Nephron progenitor cell (in vitro differentiated cells): ENCODE measurements at regions not wholly inside any gene's neighbourhood (a gene's known extent, or its start where the extent isn't known, plus 50 kb on each side); places are given as distances from the start of the nearest gene placed in this dataset.

Experiments used
- DNase-seq: peaks from one replicate; pipeline ENCODE4 v3.0.0; 2021
- H3K27ac Mint-ChIP-seq: 2 replicates; pipeline ENCODE4 v1.8.0; 2021; ENCODE audit warnings: mild to moderate bottlenecking, moderate library complexity, mixed read lengths
- H3K27me3 Mint-ChIP-seq: 2 replicates; pipeline ENCODE4 v1.8.0; 2021; ENCODE audit warnings: mild to moderate bottlenecking, low read depth, mixed read lengths; ENCODE audit not compliant: poor library complexity
- H3K36me3 Mint-ChIP-seq: 2 replicates; pipeline ENCODE4 v1.8.0; 2021; ENCODE audit warnings: low read depth, mixed read lengths
- H3K4me1 Mint-ChIP-seq: 2 replicates; pipeline ENCODE4 v1.8.0; 2021; ENCODE audit warnings: mixed read lengths
- H3K4me3 Mint-ChIP-seq: 2 replicates; pipeline ENCODE4 v1.8.0; 2021; ENCODE audit warnings: mild to moderate bottlenecking, moderate library complexity, mixed read lengths
- H3K9me3 Mint-ChIP-seq: 2 replicates; pipeline ENCODE4 v1.8.0; 2021; ENCODE audit warnings: mild to moderate bottlenecking, moderate library complexity, mixed read lengths
- TF ChIP-seq, protein P1 (sequence below): fragments of 200-600 bp; sonication (generic); IDR thresholded peaks from 2 replicates; pipeline ENCODE4 v1.5.0; 2021; ENCODE audit warnings: antibody characterized with exemption

DNA sequence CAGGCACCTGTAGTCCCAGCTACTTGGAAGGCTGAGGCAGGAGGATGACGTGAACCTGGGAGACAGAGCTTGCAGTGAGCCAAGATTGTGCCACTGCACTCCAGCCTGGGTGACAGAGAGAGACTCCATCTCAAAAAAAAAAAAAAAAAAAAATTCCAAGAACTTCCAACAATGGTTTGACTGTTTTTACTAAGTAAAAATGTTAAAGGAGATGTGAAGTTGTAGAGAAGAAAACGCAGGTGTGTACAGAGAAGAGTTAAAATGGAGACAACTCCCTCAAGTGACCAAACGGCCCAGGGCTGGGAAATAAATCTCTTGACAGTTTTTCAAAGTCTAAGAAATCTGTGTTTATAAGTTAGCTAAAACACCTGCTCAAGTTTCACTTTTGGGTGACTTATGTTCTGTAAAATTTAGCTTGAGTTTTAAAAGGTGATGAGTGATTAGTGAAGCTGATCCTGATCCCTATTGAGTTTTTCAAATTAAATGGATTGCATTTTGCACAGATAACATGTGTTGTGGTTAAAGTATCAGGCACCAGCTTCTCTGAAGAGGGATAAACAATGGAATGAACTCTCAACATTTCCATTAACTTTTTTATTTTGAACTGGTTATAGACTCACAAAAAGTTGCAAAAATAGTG lies 255.2 kb upstream of the CD180 start:
- H3K36me3 Mint-ChIP-seq: peaks cover 16% of the 10 kb centered on the region
- peaks cover 25% of the 10 kb centered on the region for H3K9me3 Mint-ChIP-seq
- TF ChIP-seq, protein P1, sequence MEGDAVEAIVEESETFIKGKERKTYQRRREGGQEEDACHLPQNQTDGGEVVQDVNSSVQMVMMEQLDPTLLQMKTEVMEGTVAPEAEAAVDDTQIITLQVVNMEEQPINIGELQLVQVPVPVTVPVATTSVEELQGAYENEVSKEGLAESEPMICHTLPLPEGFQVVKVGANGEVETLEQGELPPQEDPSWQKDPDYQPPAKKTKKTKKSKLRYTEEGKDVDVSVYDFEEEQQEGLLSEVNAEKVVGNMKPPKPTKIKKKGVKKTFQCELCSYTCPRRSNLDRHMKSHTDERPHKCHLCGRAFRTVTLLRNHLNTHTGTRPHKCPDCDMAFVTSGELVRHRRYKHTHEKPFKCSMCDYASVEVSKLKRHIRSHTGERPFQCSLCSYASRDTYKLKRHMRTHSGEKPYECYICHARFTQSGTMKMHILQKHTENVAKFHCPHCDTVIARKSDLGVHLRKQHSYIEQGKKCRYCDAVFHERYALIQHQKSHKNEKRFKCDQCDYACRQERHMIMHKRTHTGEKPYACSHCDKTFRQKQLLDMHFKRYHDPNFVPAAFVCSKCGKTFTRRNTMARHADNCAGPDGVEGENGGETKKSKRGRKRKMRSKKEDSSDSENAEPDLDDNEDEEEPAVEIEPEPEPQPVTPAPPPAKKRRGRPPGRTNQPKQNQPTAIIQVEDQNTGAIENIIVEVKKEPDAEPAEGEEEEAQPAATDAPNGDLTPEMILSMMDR: no peak
- H3K4me3 Mint-ChIP-seq: peak overlapping the region; percentile 37
- peaks cover 32% of the 10 kb centered on the region for H3K4me1 Mint-ChIP-seq
- no peak overlapping the region for H3K27ac Mint-ChIP-seq
- no peak for DNase-seq
- H3K27me3 Mint-ChIP-seq: no peaks in the 10 kb centered on the region

DNA sequence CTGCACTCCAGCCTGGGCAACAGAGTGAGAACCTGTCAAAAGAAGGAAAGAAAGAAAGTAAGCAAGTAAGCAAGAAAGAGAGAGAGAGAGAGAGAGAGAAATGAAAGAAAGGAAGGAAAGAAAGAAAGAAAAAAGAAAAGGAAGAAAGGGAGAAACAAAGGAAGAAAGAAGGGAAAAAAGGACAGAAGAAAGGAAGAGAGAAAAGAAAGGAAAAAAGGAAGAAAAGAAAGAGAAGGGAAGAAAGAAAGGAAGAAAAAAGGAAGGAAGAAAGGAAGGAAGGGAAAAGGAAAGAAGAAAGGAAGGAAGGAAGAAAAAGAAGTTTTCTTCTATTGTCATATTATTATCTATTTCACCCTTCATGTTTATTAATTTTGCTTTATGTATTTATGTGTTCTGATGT lies 251.1 kb upstream of the CD180 start:
- H3K9me3 Mint-ChIP-seq: peaks cover 55% of the 10 kb centered on the region
- DNase-seq: no peak
- no peaks in the 10 kb centered on the region for H3K27me3 Mint-ChIP-seq

DNA sequence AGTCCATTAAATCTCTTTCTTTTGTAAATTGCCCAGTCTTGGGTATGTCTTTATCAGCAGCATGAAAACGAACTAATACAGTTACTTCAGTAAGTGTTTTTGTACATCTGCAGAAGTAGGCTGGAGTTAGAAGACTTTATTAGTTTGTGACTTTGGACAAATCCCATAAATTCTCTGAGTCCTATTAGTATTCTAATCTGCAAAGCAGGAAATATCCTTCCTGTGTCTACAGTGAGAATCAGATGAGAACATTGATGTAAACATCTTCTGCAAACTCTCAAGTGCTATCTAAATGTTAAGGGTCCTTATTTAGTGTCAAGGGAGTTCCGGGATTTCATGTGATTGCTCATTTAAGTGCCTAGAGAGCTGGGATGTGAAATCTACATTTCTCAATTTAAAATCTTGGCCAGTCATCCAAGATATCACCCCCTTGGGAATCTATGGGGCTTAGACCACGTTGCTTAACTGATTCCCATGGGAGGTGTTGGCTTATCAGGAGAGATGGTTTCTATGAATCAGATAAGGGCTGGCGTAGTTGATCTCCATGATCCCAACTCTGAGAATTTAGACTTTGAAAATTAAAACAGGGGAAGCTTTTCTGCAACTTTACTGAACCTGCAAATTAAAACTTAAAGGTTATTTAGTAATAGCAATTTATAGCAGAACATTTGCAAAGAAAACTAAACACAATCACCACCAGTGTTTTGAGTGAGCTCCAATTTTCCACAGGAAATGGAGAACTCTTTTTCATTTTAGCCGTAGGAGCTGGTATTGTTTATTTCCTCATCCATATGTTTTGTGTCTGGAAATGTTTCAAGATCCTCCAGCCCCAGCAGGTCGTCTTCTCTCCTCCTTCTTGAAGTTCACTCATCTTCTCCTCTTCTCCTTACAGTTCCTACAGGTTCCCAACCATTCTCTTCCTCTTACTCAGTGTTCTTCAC lies 241.6 kb upstream of the CD180 start:
- H3K36me3 Mint-ChIP-seq: peaks cover 9% of the 10 kb centered on the region

More for the DNA sequence above, 251.1 kb upstream of the CD180 start:
- Mint-ChIP-seq H3K27ac (no peak overlapping the region), H3K36me3 (peaks cover 35% of the 10 kb centered on the region), H3K4me1 (peaks cover 32% of the 10 kb centered on the region), H3K4me3 (no peak overlapping the region)
- TF ChIP-seq, protein P1: no peak

DNA sequence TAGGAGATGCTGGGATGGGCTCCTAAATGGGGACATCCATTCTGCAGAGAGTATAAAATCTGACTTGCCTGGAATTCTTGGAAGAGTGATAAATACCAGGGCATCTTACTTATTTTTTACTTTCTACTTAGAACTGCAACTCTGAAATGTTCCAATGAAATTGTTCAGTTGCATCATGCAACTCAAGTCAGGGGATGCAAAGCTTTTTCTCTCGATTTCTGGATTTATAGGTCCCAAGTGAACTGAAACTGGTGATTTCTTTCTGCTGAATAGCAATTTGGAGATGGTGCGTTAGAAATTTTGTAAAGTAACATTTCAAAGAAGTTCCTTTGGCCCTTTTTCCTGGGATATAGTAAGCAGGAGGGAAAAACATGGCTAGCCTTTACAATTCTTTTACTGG lies 238.4 kb upstream of the CD180 start:
- Mint-ChIP-seq H3K27ac (no peak overlapping the region), H3K27me3 (no peaks in the 10 kb centered on the region), H3K36me3 (peaks cover 9% of the 10 kb centered on the region), H3K9me3 (peaks cover 32% of the 10 kb centered on the region), H3K4me1 (peaks cover 18% of the 10 kb centered on the region), H3K4me3 (no peak overlapping the region)
- TF ChIP-seq, protein P1: no peak
- no peak for DNase-seq

More for the DNA sequence above, 241.6 kb upstream of the CD180 start:
- Mint-ChIP-seq H3K27ac (no peak overlapping the region), H3K9me3 (peaks cover 27% of the 10 kb centered on the region), H3K27me3 (no peaks in the 10 kb centered on the region), H3K4me3 (no peak overlapping the region), H3K4me1 (peaks cover 18% of the 10 kb centered on the region)
- TF ChIP-seq, protein P1: no peak
- no peak for DNase-seq

DNA sequence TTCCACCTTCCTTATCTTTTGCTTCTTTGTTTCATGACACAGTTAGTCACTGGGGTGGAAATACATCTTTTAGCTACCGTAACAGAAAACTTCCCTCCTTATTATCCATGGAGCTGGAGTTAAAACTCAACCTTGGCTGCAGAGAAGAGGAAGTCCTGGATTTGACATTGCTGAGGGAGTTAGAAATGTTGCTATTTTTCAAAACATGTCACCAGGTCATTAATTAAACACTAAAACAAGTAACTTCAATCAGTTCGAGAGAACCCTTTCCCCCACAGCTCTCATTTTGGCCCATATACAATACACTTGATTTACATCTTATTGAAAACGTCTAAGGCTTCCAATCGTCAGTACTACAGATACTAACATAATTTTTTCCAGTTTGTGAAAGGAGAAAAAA lies 237.9 kb upstream of the CD180 start:
- Mint-ChIP-seq H3K27me3 (no peaks in the 10 kb centered on the region), H3K4me1 (peaks cover 18% of the 10 kb centered on the region), H3K4me3 (no peak overlapping the region), H3K9me3 (peaks cover 29% of the 10 kb centered on the region), H3K36me3 (peaks cover 9% of the 10 kb centered on the region), H3K27ac (peak overlapping the region; percentile 75)
- TF ChIP-seq, protein P1: no peak
- DNase-seq: no peak
